HEK293 (cell line): ENCODE measurements at regions not wholly inside any gene's neighbourhood (a gene's known extent, or its start where the extent isn't known, plus 50 kb on each side); places are given as distances from the start of the nearest gene placed in this dataset.

Source experiments
- CTCF ChIA-PET: fragments of 350-600 bp; formaldehyde crosslinking; extraction: SDS; loops from one replicate; lab custom pipeline; 2021; ENCODE audit warnings: antibody characterized with exemption; lab: Yijun Ruan, JAX
- POLR2A ChIA-PET: fragments of 300-600 bp; formaldehyde crosslinking; extraction: SDS; loops from one replicate; lab custom pipeline; 2020; ENCODE audit warnings: antibody characterized with exemption, inconsistent platforms; lab: Yijun Ruan, JAX
- H3K27ac ChIP-seq: fragments of 200-500 bp; sonication (Bioruptor generic); 2 replicates; pipeline ENCODE4 v1.5.1; 2014; ENCODE audit warnings: low read depth, low read length, control low read depth, inconsistent platforms; ENCODE audit errors: extremely low read depth
- H3K36me3 ChIP-seq, 2 experiments: fragments of 200-500 bp in 1 of 2; sonication (Bioruptor generic) in 1 of 2; 1 replicate in 1 of 2; 2 replicates in 1 of 2; pipeline ENCODE4 v1.5.1; 2014 to 2017; ENCODE audit warnings: inconsistent platforms in 2 of 2, low read length in 2 of 2; ENCODE audit not compliant: control insufficient read depth in 2 of 2, insufficient read depth in 1 of 2
- H3K4me1 ChIP-seq: fragments of 200-500 bp; sonication (Bioruptor generic); 2 replicates; pipeline ENCODE4 v1.5.1; 2014; ENCODE audit warnings: mild to moderate bottlenecking, low read length, inconsistent platforms; ENCODE audit not compliant: control insufficient read depth, insufficient read depth
- H3K4me3 ChIP-seq: 2 replicates; pipeline ENCODE4 v1.5.1; 2011; ENCODE audit warnings: low read depth, mild to moderate bottlenecking, control low read depth, low read length, moderate library complexity
- H3K9me3 ChIP-seq: fragments of 200-500 bp; sonication (Bioruptor generic); 2 replicates; pipeline ENCODE4 v1.5.1; 2014; ENCODE audit warnings: low read depth, low read length, inconsistent platforms; ENCODE audit not compliant: control insufficient read depth, insufficient read depth
- GLI2 ChIP-seq: fragments of 450-650 bp; formaldehyde crosslinking; IDR thresholded peaks from 2 replicates; pipeline ENCODE4; 2017; ENCODE audit warnings: missing biosample characterization, missing genetic modification characterization, low read depth, borderline replicate concordance
- GLIS2 ChIP-seq: fragments of 450-650 bp; formaldehyde crosslinking; IDR thresholded peaks from 2 replicates; pipeline ENCODE4 v1.5.1; 2016; ENCODE audit warnings: missing biosample characterization, missing genetic modification characterization
- KLF10 ChIP-seq: fragments of 450-650 bp; IDR thresholded peaks from 2 replicates; pipeline ENCODE4 v1.5.1; 2018; ENCODE audit warnings: missing biosample characterization, mild to moderate bottlenecking, missing genetic modification characterization
- KLF9 ChIP-seq: fragments of 450-650 bp; formaldehyde crosslinking; IDR thresholded peaks from 2 replicates; pipeline ENCODE4 v1.5.1; 2016; ENCODE audit warnings: missing biosample characterization, missing genetic modification characterization, low read depth
- OSR2 ChIP-seq: fragments of 450-650 bp; formaldehyde crosslinking; IDR thresholded peaks from 2 replicates; pipeline ENCODE4 v1.5.1; 2016; ENCODE audit warnings: missing biosample characterization, missing genetic modification characterization
- OVOL3 ChIP-seq: fragments of 450-650 bp; formaldehyde crosslinking; IDR thresholded peaks from 2 replicates; pipeline ENCODE4 v1.5.1; 2016; ENCODE audit warnings: missing biosample characterization, missing genetic modification characterization
- RBAK ChIP-seq: fragments of 450-650 bp; formaldehyde crosslinking; IDR thresholded peaks from 2 replicates; pipeline ENCODE4 v1.5.1; 2016; ENCODE audit warnings: missing biosample characterization, missing genetic modification characterization
- SP2 ChIP-seq: fragments of 450-650 bp; formaldehyde crosslinking; IDR thresholded peaks from 2 replicates; pipeline ENCODE4 v1.5.1; 2016; ENCODE audit warnings: missing biosample characterization, missing genetic modification characterization
- ZBTB1 ChIP-seq: fragments of 450-650 bp; formaldehyde crosslinking; IDR thresholded peaks from 2 replicates; pipeline ENCODE4 v1.5.1; 2016; ENCODE audit warnings: missing biosample characterization, missing genetic modification characterization
- ZBTB17 ChIP-seq: fragments of 450-650 bp; formaldehyde crosslinking; IDR thresholded peaks from 2 replicates; pipeline ENCODE4 v1.5.1; 2016; ENCODE audit warnings: missing biosample characterization, missing genetic modification characterization
- ZFP69B ChIP-seq: fragments of 450-650 bp; formaldehyde crosslinking; IDR thresholded peaks from 2 replicates; pipeline ENCODE4 v1.5.1; 2016; ENCODE audit warnings: missing biosample characterization, missing genetic modification characterization
- ZNF112 ChIP-seq: fragments of 450-650 bp; formaldehyde crosslinking; IDR thresholded peaks from 2 replicates; pipeline ENCODE4 v1.5.0; 2017; ENCODE audit warnings: missing biosample characterization, missing genetic modification characterization
- ZNF138 ChIP-seq: fragments of 450-650 bp; formaldehyde crosslinking; IDR thresholded peaks from 2 replicates; pipeline ENCODE4 v1.5.1; 2016; ENCODE audit warnings: missing biosample characterization, missing genetic modification characterization, borderline replicate concordance
- ZNF19 ChIP-seq: fragments of 450-650 bp; formaldehyde crosslinking; IDR thresholded peaks from 2 replicates; pipeline ENCODE4; 2016; ENCODE audit warnings: missing biosample characterization, missing genetic modification characterization, low read depth
- ZNF202 ChIP-seq: fragments of 450-650 bp; formaldehyde crosslinking; IDR thresholded peaks from 2 replicates; pipeline ENCODE4 v1.5.1; 2016; ENCODE audit warnings: missing biosample characterization, missing genetic modification characterization, borderline replicate concordance
- ZNF248 ChIP-seq: fragments of 450-650 bp; formaldehyde crosslinking; IDR thresholded peaks from 2 replicates; pipeline ENCODE4 v1.5.1; 2017; ENCODE audit warnings: missing biosample characterization, missing genetic modification characterization
- ZNF335 ChIP-seq: fragments of 450-650 bp; formaldehyde crosslinking; conservative IDR thresholded peaks from 2 replicates; pipeline ENCODE4 v1.5.1; 2016; ENCODE audit warnings: missing biosample characterization, missing genetic modification characterization
- ZNF510 ChIP-seq: fragments of 450-650 bp; formaldehyde crosslinking; IDR thresholded peaks from 2 replicates; pipeline ENCODE4 v1.5.1; 2018; ENCODE audit warnings: mild to moderate bottlenecking, missing genetic modification characterization, missing biosample characterization; ENCODE audit not compliant: insufficient replicate concordance
- ZNF529 ChIP-seq: fragments of 450-650 bp; formaldehyde crosslinking; IDR thresholded peaks from 2 replicates; pipeline ENCODE4 v1.5.1; 2017; ENCODE audit warnings: missing genetic modification characterization, missing biosample characterization; ENCODE audit not compliant: insufficient replicate concordance
- ZNF621 ChIP-seq: fragments of 450-650 bp; formaldehyde crosslinking; IDR thresholded peaks from 2 replicates; pipeline ENCODE4 v1.5.1; 2017; ENCODE audit warnings: missing biosample characterization, missing genetic modification characterization
- ZNF670 ChIP-seq: fragments of 450-650 bp; formaldehyde crosslinking; IDR thresholded peaks from 2 replicates; pipeline ENCODE4 v1.5.1; 2016; ENCODE audit warnings: missing biosample characterization, missing genetic modification characterization, low read depth
- ZNF777 ChIP-seq: fragments of 450-650 bp; formaldehyde crosslinking; IDR thresholded peaks from 2 replicates; pipeline ENCODE4 v1.5.1; 2017; ENCODE audit warnings: missing biosample characterization, missing genetic modification characterization, borderline replicate concordance
- ZSCAN16 ChIP-seq: fragments of 450-650 bp; formaldehyde crosslinking; IDR thresholded peaks from 2 replicates; pipeline ENCODE4 v1.5.1; 2016; ENCODE audit warnings: missing biosample characterization, missing genetic modification characterization
- ZSCAN23 ChIP-seq: fragments of 450-650 bp; formaldehyde crosslinking; IDR thresholded peaks from 2 replicates; pipeline ENCODE4 v1.5.1; 2016; ENCODE audit warnings: missing biosample characterization, missing genetic modification characterization
- TF ChIP-seq, protein P1 (sequence below): fragments of 450-650 bp; formaldehyde crosslinking; IDR thresholded peaks from 2 replicates; pipeline ENCODE4 v1.5.1; 2017; ENCODE audit warnings: missing biosample characterization, missing genetic modification characterization
- TF ChIP-seq, protein P2 (sequence below): fragments of 450-650 bp; formaldehyde crosslinking; IDR thresholded peaks from 2 replicates; pipeline ENCODE4 v1.5.1; 2016; ENCODE audit warnings: missing biosample characterization, missing genetic modification characterization, borderline replicate concordance
- TF ChIP-seq, protein P3 (sequence below): fragments of 450-650 bp; formaldehyde crosslinking; IDR thresholded peaks from 2 replicates; pipeline ENCODE4 v1.5.1; 2016; ENCODE audit warnings: missing biosample characterization, missing genetic modification characterization
- TF ChIP-seq, protein P4 (sequence below): fragments of 450-650 bp; formaldehyde crosslinking; IDR thresholded peaks from 2 replicates; pipeline ENCODE4 v1.5.1; 2016; ENCODE audit warnings: missing biosample characterization, missing genetic modification characterization
- TF ChIP-seq, protein P5 (sequence below): fragments of 450-650 bp; formaldehyde crosslinking; optimal IDR thresholded peaks from 2 replicates; pipeline ENCODE3; 2016; ENCODE audit warnings: missing biosample characterization, mild to moderate bottlenecking, missing genetic modification characterization

DNA sequence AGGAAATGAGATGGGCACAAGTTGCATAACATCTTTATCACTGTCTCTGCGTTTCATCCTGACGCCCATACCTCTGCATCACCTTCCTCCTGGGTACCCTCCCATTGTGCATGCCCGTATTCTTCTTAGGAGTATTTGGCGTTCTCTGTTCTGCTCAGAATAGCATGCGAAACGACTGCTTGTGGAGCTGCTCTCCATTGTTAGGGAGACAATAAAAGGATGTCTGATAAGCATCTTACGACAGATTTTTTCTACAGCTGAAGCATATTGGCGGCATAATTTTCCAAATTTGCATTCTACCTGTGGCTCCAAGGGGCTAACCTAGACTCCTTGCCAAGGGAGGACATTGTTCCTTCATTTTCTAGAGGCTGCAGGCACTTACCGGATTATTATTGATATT, 118.6 kb downstream of the EDN1 start:
- no peak overlapping the region for H3K27ac ChIP-seq
- H3K4me3 ChIP-seq = no peak overlapping the region
- no peaks in the 10 kb centered on the region for H3K36me3 ChIP-seq
- H3K4me1 ChIP-seq = no peaks in the 10 kb centered on the region
- CTCF ChIA-PET = interaction anchor here (0.6 kb wide), 1 partner anchor 951 kb away, joined by 3 read pairs; no protein-coding TSS in a partner anchor
- H3K9me3 ChIP-seq = no peaks in the 10 kb centered on the region
- TF ChIP-seq, protein P1, sequence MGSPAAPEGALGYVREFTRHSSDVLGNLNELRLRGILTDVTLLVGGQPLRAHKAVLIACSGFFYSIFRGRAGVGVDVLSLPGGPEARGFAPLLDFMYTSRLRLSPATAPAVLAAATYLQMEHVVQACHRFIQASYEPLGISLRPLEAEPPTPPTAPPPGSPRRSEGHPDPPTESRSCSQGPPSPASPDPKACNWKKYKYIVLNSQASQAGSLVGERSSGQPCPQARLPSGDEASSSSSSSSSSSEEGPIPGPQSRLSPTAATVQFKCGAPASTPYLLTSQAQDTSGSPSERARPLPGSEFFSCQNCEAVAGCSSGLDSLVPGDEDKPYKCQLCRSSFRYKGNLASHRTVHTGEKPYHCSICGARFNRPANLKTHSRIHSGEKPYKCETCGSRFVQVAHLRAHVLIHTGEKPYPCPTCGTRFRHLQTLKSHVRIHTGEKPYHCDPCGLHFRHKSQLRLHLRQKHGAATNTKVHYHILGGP (tag by site-specific recombination) = no peak
- no peak for TF ChIP-seq RBAK (tag by site-specific recombination)
- TF ChIP-seq ZSCAN16 (tag by site-specific recombination) = no peak
- no peak for TF ChIP-seq ZBTB17 (tag by site-specific recombination)
- no peak for TF ChIP-seq OSR2
- no peak for TF ChIP-seq GLIS2
- TF ChIP-seq, protein P2, sequence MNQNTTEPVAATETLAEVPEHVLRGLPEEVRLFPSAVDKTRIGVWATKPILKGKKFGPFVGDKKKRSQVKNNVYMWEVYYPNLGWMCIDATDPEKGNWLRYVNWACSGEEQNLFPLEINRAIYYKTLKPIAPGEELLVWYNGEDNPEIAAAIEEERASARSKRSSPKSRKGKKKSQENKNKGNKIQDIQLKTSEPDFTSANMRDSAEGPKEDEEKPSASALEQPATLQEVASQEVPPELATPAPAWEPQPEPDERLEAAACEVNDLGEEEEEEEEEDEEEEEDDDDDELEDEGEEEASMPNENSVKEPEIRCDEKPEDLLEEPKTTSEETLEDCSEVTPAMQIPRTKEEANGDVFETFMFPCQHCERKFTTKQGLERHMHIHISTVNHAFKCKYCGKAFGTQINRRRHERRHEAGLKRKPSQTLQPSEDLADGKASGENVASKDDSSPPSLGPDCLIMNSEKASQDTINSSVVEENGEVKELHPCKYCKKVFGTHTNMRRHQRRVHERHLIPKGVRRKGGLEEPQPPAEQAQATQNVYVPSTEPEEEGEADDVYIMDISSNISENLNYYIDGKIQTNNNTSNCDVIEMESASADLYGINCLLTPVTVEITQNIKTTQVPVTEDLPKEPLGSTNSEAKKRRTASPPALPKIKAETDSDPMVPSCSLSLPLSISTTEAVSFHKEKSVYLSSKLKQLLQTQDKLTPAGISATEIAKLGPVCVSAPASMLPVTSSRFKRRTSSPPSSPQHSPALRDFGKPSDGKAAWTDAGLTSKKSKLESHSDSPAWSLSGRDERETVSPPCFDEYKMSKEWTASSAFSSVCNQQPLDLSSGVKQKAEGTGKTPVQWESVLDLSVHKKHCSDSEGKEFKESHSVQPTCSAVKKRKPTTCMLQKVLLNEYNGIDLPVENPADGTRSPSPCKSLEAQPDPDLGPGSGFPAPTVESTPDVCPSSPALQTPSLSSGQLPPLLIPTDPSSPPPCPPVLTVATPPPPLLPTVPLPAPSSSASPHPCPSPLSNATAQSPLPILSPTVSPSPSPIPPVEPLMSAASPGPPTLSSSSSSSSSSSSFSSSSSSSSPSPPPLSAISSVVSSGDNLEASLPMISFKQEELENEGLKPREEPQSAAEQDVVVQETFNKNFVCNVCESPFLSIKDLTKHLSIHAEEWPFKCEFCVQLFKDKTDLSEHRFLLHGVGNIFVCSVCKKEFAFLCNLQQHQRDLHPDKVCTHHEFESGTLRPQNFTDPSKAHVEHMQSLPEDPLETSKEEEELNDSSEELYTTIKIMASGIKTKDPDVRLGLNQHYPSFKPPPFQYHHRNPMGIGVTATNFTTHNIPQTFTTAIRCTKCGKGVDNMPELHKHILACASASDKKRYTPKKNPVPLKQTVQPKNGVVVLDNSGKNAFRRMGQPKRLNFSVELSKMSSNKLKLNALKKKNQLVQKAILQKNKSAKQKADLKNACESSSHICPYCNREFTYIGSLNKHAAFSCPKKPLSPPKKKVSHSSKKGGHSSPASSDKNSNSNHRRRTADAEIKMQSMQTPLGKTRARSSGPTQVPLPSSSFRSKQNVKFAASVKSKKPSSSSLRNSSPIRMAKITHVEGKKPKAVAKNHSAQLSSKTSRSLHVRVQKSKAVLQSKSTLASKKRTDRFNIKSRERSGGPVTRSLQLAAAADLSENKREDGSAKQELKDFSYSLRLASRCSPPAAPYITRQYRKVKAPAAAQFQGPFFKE (tag by site-specific recombination) = no peak
- TF ChIP-seq ZNF248 (tag by site-specific recombination) = no peak
- TF ChIP-seq ZBTB1 (tag by site-specific recombination) = no peak
- no peak for TF ChIP-seq ZNF621 (tag by site-specific recombination)
- TF ChIP-seq, protein P3, sequence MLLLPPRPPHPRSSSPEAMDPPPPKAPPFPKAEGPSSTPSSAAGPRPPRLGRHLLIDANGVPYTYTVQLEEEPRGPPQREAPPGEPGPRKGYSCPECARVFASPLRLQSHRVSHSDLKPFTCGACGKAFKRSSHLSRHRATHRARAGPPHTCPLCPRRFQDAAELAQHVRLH (tag by site-specific recombination) = no peak
- TF ChIP-seq, protein P4, sequence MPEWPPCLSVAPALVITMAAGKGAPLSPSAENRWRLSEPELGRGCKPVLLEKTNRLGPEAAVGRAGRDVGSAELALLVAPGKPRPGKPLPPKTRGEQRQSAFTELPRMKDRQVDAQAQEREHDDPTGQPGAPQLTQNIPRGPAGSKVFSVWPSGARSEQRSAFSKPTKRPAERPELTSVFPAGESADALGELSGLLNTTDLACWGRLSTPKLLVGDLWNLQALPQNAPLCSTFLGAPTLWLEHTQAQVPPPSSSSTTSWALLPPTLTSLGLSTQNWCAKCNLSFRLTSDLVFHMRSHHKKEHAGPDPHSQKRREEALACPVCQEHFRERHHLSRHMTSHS (tag by site-specific recombination) = no peak
- TF ChIP-seq ZNF202 (tag by site-specific recombination) = no peak
- TF ChIP-seq ZNF670 (tag by site-specific recombination) = no peak
- TF ChIP-seq OVOL3 = no peak
- TF ChIP-seq ZNF777 (tag by site-specific recombination) = no peak
- TF ChIP-seq KLF9 (tag by site-specific recombination) = no peak
- no peak for TF ChIP-seq ZNF19 (tag by site-specific recombination)
- no peak for TF ChIP-seq SP2 (tag by site-specific recombination)
- TF ChIP-seq, all 188 proteins: peak for 0
- POLR2A ChIA-PET = no interaction called here

DNA sequence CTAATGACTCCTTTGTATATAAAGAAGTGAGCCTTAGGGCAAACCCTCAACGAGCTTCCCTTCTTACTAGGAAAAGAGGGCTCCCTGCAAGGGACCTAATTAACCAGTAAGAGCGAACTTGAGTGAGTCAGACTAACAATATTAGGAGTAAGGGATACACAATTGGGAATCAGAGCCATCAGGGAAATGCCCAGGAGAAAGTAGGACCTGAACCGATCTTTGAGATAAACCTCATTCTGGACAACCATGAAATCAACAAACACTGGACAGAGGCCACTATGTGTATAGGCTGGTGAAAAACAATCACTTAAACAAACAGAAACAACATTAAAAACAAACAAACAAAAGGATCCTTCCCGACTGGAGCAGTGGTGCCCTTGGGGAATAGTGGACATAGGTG, 120.8 kb downstream of the EDN1 start:
- Histone ChIP-seq H3K4me3 (no peak overlapping the region), H3K9me3 (no peaks in the 10 kb centered on the region), H3K36me3 (no peaks in the 10 kb centered on the region), H3K4me1 (no peaks in the 10 kb centered on the region), H3K27ac (no peak overlapping the region)
- ChIA-PET CTCF (no interaction called here), POLR2A (no interaction called here)
- no peak for TF ChIP-seq ZNF510 (tag by site-specific recombination)
- TF ChIP-seq ZNF138 (tag by site-specific recombination) = no peak
- no peak for TF ChIP-seq KLF10
- no peak for TF ChIP-seq ZNF529
- TF ChIP-seq ZNF621 (tag by site-specific recombination) = no peak
- no peak for TF ChIP-seq ZSCAN23 (tag by site-specific recombination)
- TF ChIP-seq ZNF335 (tag by site-specific recombination) = no peak
- no peak for TF ChIP-seq GLI2 (tag by site-specific recombination)
- TF ChIP-seq ZFP69B (tag by site-specific recombination) = no peak
- TF ChIP-seq, protein P5, sequence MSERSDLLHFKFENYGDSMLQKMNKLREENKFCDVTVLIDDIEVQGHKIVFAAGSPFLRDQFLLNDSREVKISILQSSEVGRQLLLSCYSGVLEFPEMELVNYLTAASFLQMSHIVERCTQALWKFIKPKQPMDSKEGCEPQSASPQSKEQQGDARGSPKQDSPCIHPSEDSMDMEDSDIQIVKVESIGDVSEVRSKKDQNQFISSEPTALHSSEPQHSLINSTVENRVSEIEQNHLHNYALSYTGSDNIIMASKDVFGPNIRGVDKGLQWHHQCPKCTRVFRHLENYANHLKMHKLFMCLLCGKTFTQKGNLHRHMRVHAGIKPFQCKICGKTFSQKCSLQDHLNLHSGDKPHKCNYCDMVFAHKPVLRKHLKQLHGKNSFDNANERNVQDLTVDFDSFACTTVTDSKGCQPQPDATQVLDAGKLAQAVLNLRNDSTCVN (tag by site-specific recombination) = no peak
- no peak for TF ChIP-seq ZNF112 (tag by site-specific recombination)
